ENCODE measurements at regions not wholly inside any gene's neighbourhood (a gene's known extent, or its start where the extent isn't known, plus 50 kb on each side); places are given as distances from the start of the nearest gene placed in this dataset.
"Not testable (repeated sequence)": the region's sequence is repeated elsewhere in the genome, so short reads cannot be mapped to it uniquely, and the experiment has no call there.

DNA sequence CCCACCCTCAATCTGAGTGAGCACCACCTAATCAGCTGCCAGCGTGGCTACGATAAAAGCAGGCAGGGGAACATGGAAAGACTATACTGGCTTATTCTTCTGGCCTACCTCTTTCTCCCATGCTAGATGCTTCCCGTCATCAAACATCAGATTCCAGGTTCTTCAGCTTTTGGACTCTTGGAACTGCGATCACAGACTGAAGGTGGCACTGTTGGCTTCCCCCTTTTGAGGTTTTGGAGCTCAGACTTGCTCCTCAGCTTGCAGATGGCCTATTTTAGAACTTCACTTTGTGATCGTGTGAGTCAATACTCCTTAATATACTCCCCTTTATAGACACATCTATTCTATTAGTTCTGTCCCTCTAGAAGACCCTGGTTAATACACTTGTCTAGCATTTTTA, 543.7 kb upstream of the RAG2 start:
- BruUV-seq (replicated peaks): no TSS peak
- Mint-ChIP-seq H3K9me3 (ENCODE audit: low read depth, unreplicated experiment) (peaks cover 5% of the 10 kb centered on the region), H3K36me3 (ENCODE audit: insufficient read depth, unreplicated experiment) (no peaks in the 10 kb centered on the region), H3K4me3 (ENCODE audit: low read depth, unreplicated experiment) (no peak overlapping the region), H3K27ac (ENCODE audit: unreplicated experiment) (no peak overlapping the region), H3K27me3 (ENCODE audit: unreplicated experiment) (no peaks in the 10 kb centered on the region), H3K4me1 (ENCODE audit: low read depth, unreplicated experiment) (no peaks in the 10 kb centered on the region)
- CTCF ChIA-PET: no interaction called here
- TF ChIP-seq, protein P1, sequence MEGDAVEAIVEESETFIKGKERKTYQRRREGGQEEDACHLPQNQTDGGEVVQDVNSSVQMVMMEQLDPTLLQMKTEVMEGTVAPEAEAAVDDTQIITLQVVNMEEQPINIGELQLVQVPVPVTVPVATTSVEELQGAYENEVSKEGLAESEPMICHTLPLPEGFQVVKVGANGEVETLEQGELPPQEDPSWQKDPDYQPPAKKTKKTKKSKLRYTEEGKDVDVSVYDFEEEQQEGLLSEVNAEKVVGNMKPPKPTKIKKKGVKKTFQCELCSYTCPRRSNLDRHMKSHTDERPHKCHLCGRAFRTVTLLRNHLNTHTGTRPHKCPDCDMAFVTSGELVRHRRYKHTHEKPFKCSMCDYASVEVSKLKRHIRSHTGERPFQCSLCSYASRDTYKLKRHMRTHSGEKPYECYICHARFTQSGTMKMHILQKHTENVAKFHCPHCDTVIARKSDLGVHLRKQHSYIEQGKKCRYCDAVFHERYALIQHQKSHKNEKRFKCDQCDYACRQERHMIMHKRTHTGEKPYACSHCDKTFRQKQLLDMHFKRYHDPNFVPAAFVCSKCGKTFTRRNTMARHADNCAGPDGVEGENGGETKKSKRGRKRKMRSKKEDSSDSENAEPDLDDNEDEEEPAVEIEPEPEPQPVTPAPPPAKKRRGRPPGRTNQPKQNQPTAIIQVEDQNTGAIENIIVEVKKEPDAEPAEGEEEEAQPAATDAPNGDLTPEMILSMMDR (IDR thresholded peaks at IDR 0.05; ENCODE audit: unreplicated experiment): no peak
- peak; percentile 6 for DNase-seq
- intact Hi-C loops (cut with micrococcal nuclease; ENCODE audit: unreplicated experiment): no loop called here

- DNase-seq; CTCF ChIA-PET; intact Hi-C loops (cut with micrococcal nuclease; ENCODE audit: unreplicated experiment); H3K36me3 Mint-ChIP-seq (ENCODE audit: insufficient read depth, unreplicated experiment); H3K27ac Mint-ChIP-seq (ENCODE audit: unreplicated experiment); H3K4me1 Mint-ChIP-seq (ENCODE audit: low read depth, unreplicated experiment); H3K27me3 Mint-ChIP-seq (ENCODE audit: unreplicated experiment); H3K9me3 Mint-ChIP-seq (ENCODE audit: low read depth, unreplicated experiment); H3K4me3 Mint-ChIP-seq (ENCODE audit: low read depth, unreplicated experiment); BruUV-seq (replicated peaks): not testable (repeated sequence)
These were observed 537.6 kb upstream of the RAG2 start for GRCh38 chr11:37135606-37136005.

DNA sequence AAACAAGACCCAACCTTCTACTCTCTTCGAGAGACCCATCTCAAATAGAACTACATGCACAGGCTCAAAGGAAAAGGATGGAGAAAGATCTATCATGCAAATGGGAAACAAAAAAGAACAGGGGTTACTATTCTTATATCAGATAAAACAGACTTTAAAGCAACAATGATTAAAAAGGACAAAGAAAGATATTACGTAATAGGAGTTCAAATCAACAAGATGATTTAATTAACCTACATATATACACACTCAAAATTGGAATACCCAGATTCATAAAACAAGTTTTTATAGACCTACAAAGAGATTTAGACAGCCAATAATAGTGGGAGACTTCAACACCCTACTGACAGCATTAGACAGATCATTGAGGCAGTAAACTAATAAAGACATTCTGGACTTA, 536.6 kb upstream of the RAG2 start:
- TF ChIP-seq, protein P1 (IDR thresholded peaks at IDR 0.05; ENCODE audit: unreplicated experiment): no peak
- H3K36me3 Mint-ChIP-seq (ENCODE audit: insufficient read depth, unreplicated experiment): no peaks in the 10 kb centered on the region
- CTCF ChIA-PET: no interaction called here
- no peak overlapping the region for H3K4me3 Mint-ChIP-seq (ENCODE audit: low read depth, unreplicated experiment)
- no peak for DNase-seq
- peaks cover 8% of the 10 kb centered on the region for H3K9me3 Mint-ChIP-seq (ENCODE audit: low read depth, unreplicated experiment)
- no TSS peak for BruUV-seq (replicated peaks)
- H3K27ac Mint-ChIP-seq (ENCODE audit: unreplicated experiment): no peak overlapping the region
- no peaks in the 10 kb centered on the region for H3K27me3 Mint-ChIP-seq (ENCODE audit: unreplicated experiment)
- H3K4me1 Mint-ChIP-seq (ENCODE audit: low read depth, unreplicated experiment): no peaks in the 10 kb centered on the region
- intact Hi-C loops (cut with micrococcal nuclease; ENCODE audit: unreplicated experiment): no loop called here

DNA sequence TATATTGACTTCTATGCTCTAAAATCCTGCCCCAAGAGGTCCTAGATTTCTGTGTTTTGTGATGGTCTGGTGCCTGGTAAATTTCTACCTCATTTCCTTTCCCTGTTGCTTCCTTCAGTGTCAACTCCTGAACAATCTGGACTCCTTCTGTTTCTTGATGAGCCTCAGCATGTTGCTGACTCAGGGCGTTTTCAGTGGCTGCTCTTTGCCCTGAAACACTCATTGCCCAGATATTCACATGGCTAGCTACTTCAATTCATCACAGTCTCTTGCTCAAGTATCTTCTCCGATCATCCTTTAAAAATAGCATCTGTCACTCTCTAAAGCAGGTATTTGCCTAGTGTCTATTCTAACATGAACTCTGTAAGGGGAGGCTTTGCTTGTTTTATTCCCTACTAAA, 526.3 kb upstream of the RAG2 start:
- TF ChIP-seq, protein P1 (IDR thresholded peaks at IDR 0.05; ENCODE audit: unreplicated experiment): no peak
- Mint-ChIP-seq H3K27me3 (ENCODE audit: unreplicated experiment) (no peaks in the 10 kb centered on the region), H3K27ac (ENCODE audit: unreplicated experiment) (no peak overlapping the region), H3K4me1 (ENCODE audit: low read depth, unreplicated experiment) (no peaks in the 10 kb centered on the region), H3K9me3 (ENCODE audit: low read depth, unreplicated experiment) (peaks cover 2% of the 10 kb centered on the region), H3K36me3 (ENCODE audit: insufficient read depth, unreplicated experiment) (no peaks in the 10 kb centered on the region), H3K4me3 (ENCODE audit: low read depth, unreplicated experiment) (no peak overlapping the region)
- CTCF ChIA-PET: no interaction called here
- intact Hi-C loops (cut with micrococcal nuclease; ENCODE audit: unreplicated experiment): loop anchor here (5.0 kb wide), 1 partner anchor 43 kb away; no protein-coding TSS in a partner anchor
- no TSS peak for BruUV-seq (replicated peaks)
- DNase-seq: no peak

DNA sequence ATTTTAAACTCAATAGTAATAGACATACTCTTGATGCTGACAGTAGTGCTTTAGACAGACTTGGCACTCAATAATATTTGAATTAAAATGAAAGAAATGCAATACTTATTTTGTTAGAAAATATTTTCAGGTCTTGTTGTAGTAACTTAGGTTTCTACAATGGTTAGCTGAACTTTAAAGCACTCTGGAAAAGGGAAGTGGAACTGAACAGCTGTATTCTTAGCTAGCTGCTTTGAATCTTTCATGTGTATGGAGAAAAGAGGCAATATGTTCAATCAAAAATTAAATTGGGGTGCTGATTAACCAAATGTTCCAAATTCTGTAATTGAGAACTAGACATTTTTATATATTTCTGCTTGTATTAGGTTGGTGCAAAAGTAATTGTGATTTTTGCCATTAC, 517.9 kb upstream of the RAG2 start:
- Mint-ChIP-seq H3K27me3 (ENCODE audit: unreplicated experiment) (no peaks in the 10 kb centered on the region), H3K36me3 (ENCODE audit: insufficient read depth, unreplicated experiment) (no peaks in the 10 kb centered on the region), H3K27ac (ENCODE audit: unreplicated experiment) (no peak overlapping the region), H3K4me1 (ENCODE audit: low read depth, unreplicated experiment) (peaks cover 2% of the 10 kb centered on the region), H3K9me3 (ENCODE audit: low read depth, unreplicated experiment) (no peaks in the 10 kb centered on the region), H3K4me3 (ENCODE audit: low read depth, unreplicated experiment) (no peak overlapping the region)
- intact Hi-C loops (cut with micrococcal nuclease; ENCODE audit: unreplicated experiment): no loop called here
- TF ChIP-seq, protein P1 (IDR thresholded peaks at IDR 0.05; ENCODE audit: unreplicated experiment): no peak
- CTCF ChIA-PET: interaction anchor here (0.6 kb wide), 1 partner anchor 85 kb away, joined by 9 read pairs; no protein-coding TSS in a partner anchor
- BruUV-seq (replicated peaks): no TSS peak
- no peak for DNase-seq

All from Calu3 (cell line).